ENCODE measurements at regions not wholly inside any gene's neighbourhood (a gene's known extent, or its start where the extent isn't known, plus 50 kb on each side); places are given as distances from the start of the nearest gene placed in this dataset.

- no peaks in the 10 kb centered on the region for H3K36me3 Mint-ChIP-seq (ENCODE audit: insufficient read depth, unreplicated experiment)
- no peak overlapping the region for H3K4me3 Mint-ChIP-seq (ENCODE audit: unreplicated experiment)
- no peak for TF ChIP-seq CTCF (IDR thresholded peaks at IDR 0.05; ENCODE audit: unreplicated experiment)
- no TSS peak for BruUV-seq (replicated peaks)
- H3K27me3 Mint-ChIP-seq (ENCODE audit: insufficient read depth, unreplicated experiment) = no peaks in the 10 kb centered on the region
- intact Hi-C loops (cut with micrococcal nuclease) = no loop called here
- no peak overlapping the region for H3K27ac Mint-ChIP-seq (ENCODE audit: low read depth, unreplicated experiment)
- DNase-seq (ENCODE audit: unreplicated experiment) = no peak
- ChIA-PET POLR2A (no interaction called here), CTCF (no interaction called here)
- H3K4me1 Mint-ChIP-seq (ENCODE audit: insufficient read depth, unreplicated experiment) = no peaks in the 10 kb centered on the region
- H3K9me3 Mint-ChIP-seq (ENCODE audit: unreplicated experiment) = no peaks in the 10 kb centered on the region
Measured at GRCh38 chr3:147662705-147663104, 253.5 kb downstream of the ZIC1 start.

GRCh38 chr3:147669077-147669476, 259.9 kb downstream of the ZIC1 start:
- ChIA-PET POLR2A (no interaction called here), CTCF (no interaction called here)
- H3K27me3 Mint-ChIP-seq (ENCODE audit: insufficient read depth, unreplicated experiment) = peaks cover 12% of the 10 kb centered on the region
- intact Hi-C loops (cut with micrococcal nuclease) = no loop called here
- no peaks in the 10 kb centered on the region for H3K4me1 Mint-ChIP-seq (ENCODE audit: insufficient read depth, unreplicated experiment)
- H3K27ac Mint-ChIP-seq (ENCODE audit: low read depth, unreplicated experiment) = no peak overlapping the region
- no peaks in the 10 kb centered on the region for H3K9me3 Mint-ChIP-seq (ENCODE audit: unreplicated experiment)
- no peaks in the 10 kb centered on the region for H3K36me3 Mint-ChIP-seq (ENCODE audit: insufficient read depth, unreplicated experiment)
- DNase-seq (ENCODE audit: unreplicated experiment) = no peak
- TF ChIP-seq CTCF (IDR thresholded peaks at IDR 0.05; ENCODE audit: unreplicated experiment) = no peak
- no peak overlapping the region for H3K4me3 Mint-ChIP-seq (ENCODE audit: unreplicated experiment)
- no TSS peak for BruUV-seq (replicated peaks)

- no peak for DNase-seq (ENCODE audit: unreplicated experiment)
- Mint-ChIP-seq H3K4me1 (ENCODE audit: insufficient read depth, unreplicated experiment) (no peaks in the 10 kb centered on the region), H3K27me3 (ENCODE audit: insufficient read depth, unreplicated experiment) (peaks cover 28% of the 10 kb centered on the region), H3K36me3 (ENCODE audit: insufficient read depth, unreplicated experiment) (no peaks in the 10 kb centered on the region), H3K27ac (ENCODE audit: low read depth, unreplicated experiment) (no peak overlapping the region), H3K9me3 (ENCODE audit: unreplicated experiment) (no peaks in the 10 kb centered on the region), H3K4me3 (ENCODE audit: unreplicated experiment) (no peak overlapping the region)
- no peak for TF ChIP-seq CTCF (IDR thresholded peaks at IDR 0.05; ENCODE audit: unreplicated experiment)
- ChIA-PET POLR2A (no interaction called here), CTCF (no interaction called here)
- intact Hi-C loops (cut with micrococcal nuclease) = no loop called here
- BruUV-seq (replicated peaks) = no TSS peak
Measured at GRCh38 chr3:147672035-147672434, 262.9 kb downstream of the ZIC1 start.

DNA sequence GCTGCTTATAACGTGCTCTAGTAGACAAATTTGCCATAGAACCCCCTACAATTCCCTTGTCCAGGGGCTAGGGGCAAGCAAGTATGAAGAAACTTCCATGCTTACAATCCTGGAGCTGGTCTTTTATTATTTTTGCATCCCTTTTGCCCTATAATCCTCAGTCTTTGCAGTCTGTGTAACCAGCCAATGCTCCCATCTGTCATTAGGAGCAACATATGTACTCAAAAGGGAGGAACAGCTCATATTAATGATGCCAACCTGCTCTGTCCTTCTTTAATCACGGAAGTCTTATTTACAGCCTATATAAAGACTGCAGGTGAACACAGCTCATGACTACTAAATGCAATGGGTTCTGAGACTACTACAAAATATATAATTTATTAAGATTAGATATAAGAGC, 263.3 kb downstream of the ZIC1 start:
- Mint-ChIP-seq H3K4me3 (ENCODE audit: unreplicated experiment) (no peak overlapping the region), H3K27ac (ENCODE audit: low read depth, unreplicated experiment) (no peak overlapping the region), H3K36me3 (ENCODE audit: insufficient read depth, unreplicated experiment) (no peaks in the 10 kb centered on the region), H3K27me3 (ENCODE audit: insufficient read depth, unreplicated experiment) (peaks cover 31% of the 10 kb centered on the region), H3K4me1 (ENCODE audit: insufficient read depth, unreplicated experiment) (no peaks in the 10 kb centered on the region), H3K9me3 (ENCODE audit: unreplicated experiment) (no peaks in the 10 kb centered on the region)
- ChIA-PET CTCF (no interaction called here), POLR2A (no interaction called here)
- intact Hi-C loops (cut with micrococcal nuclease) = no loop called here
- no TSS peak for BruUV-seq (replicated peaks)
- no peak for TF ChIP-seq CTCF (IDR thresholded peaks at IDR 0.05; ENCODE audit: unreplicated experiment)
- DNase-seq (ENCODE audit: unreplicated experiment) = no peak
